GM12878 (cell line): ENCODE measurements at regions not wholly inside any gene's neighbourhood (a gene's known extent, or its start where the extent isn't known, plus 50 kb on each side); places are given as distances from the start of the nearest gene placed in this dataset.

Experiments used
- ATAC-seq: fragments of 200-7000 bp; cut with Tn5 transposase; 3 replicates; pipeline ENCODE4 v1.9.1; 2020; ENCODE audit warnings: mild to moderate bottlenecking, moderate library complexity
- BruUV-seq: library from RNA; stranded (reverse); fragments of 400-500 nt; replicated peaks from 2 replicates; lab custom pipeline; 2021; lab: Mats Ljungman, UMichigan
- CTCF ChIA-PET: fragments of 300-600 bp; sonication (Branson Sonifier 250); formaldehyde crosslinking; extraction: SDS; loops from one replicate; lab custom pipeline; 2021; ENCODE audit warnings: inconsistent platforms; lab: Yijun Ruan, JAX
- POLR2A ChIA-PET: fragments of 350-600 bp; formaldehyde crosslinking; extraction: SDS; loops from one replicate; lab custom pipeline; 2021; ENCODE audit warnings: inconsistent platforms; lab: Charles Lee
- RAD21 ChIA-PET: fragments of 300-600 bp; sonication (Branson Sonifier 250); formaldehyde crosslinking; loops from one replicate; lab custom pipeline; 2023; ENCODE audit warnings: antibody characterized with exemption; ENCODE audit not compliant: unreplicated experiment; lab: Charles Lee
- SMC1A ChIA-PET: fragments of 300-600 bp; sonication (Branson Sonifier 250); formaldehyde crosslinking; loops from one replicate; lab custom pipeline; 2023; ENCODE audit not compliant: unreplicated experiment, uncharacterized antibody; lab: Charles Lee
- DNase-seq: peaks from one replicate; pipeline ENCODE4 v3.0.0-alpha.2; 2011; ENCODE audit warnings: low read depth, low spot score
- FAIRE-seq: peaks from 3 replicates; lab custom pipeline; 2011; peaks lifted over from hg19 to GRCh38; lab: Jason Lieb, UNC
- H2AFZ ChIP-seq: 2 replicates; pipeline ENCODE4 v1.6.0; 2011; ENCODE audit warnings: low read depth, low read length, control low read depth; ENCODE audit not compliant: control insufficient read depth
- H3K27ac ChIP-seq: 2 replicates; pipeline ENCODE4 v1.5.1; 2011; ENCODE audit warnings: control low read depth; ENCODE audit not compliant: control insufficient read depth, insufficient read depth
- H3K27me3 ChIP-seq, 2 experiments: replicated peaks in 1 of 2; 2 replicates each; pipeline versions ENCODE4 v1.6.0 to v1.6.1; 2011; ENCODE audit warnings: low read length in 1 of 2; ENCODE audit not compliant: control insufficient read depth in 2 of 2, insufficient read depth in 2 of 2
- H3K36me3 ChIP-seq, 2 experiments: 2 replicates each; pipeline ENCODE4 v1.5.1; 2011; ENCODE audit warnings: low read length in 1 of 2; ENCODE audit not compliant: control insufficient read depth in 2 of 2, insufficient read depth in 2 of 2
- H3K4me1 ChIP-seq: 2 replicates; pipeline ENCODE4 v1.6.1; 2011; ENCODE audit warnings: mild to moderate bottlenecking, low read length, moderate library complexity, mixed read lengths; ENCODE audit not compliant: control insufficient read depth, insufficient read depth
- H3K4me2 ChIP-seq: 2 replicates; pipeline ENCODE4 v1.6.0; 2011; ENCODE audit warnings: control low read depth; ENCODE audit not compliant: control insufficient read depth, insufficient read depth
- H3K4me3 ChIP-seq: fragments of 200-600 bp; sonication (generic); 2 replicates; pipeline ENCODE4 v1.5.1; 2016
- H3K79me2 ChIP-seq: 2 replicates; pipeline ENCODE4 v1.6.0; 2011; ENCODE audit warnings: low read length; ENCODE audit not compliant: control insufficient read depth, insufficient read depth
- H3K9ac ChIP-seq: 2 replicates; pipeline ENCODE4 v1.8.0; 2011; ENCODE audit warnings: low read length, control low read depth, mixed read lengths; ENCODE audit not compliant: control insufficient read depth, insufficient read depth
- H3K9me3 ChIP-seq: replicated peaks from 3 replicates; pipeline ENCODE4 v1.5.1; 2011; ENCODE audit warnings: mild to moderate bottlenecking, low read length; ENCODE audit not compliant: control insufficient read depth, insufficient read depth
- H4K20me1 ChIP-seq: 2 replicates; pipeline ENCODE4 v1.6.0; 2011; ENCODE audit not compliant: control insufficient read depth, insufficient read depth
- ASH2L ChIP-seq: fragments of 300-600, 200-600 bp; sonication (generic); IDR thresholded peaks from 2 replicates; pipeline ENCODE4 v1.6.1; 2017; ENCODE audit warnings: low read depth, mild to moderate bottlenecking, borderline replicate concordance
- BCL11A ChIP-seq: IDR thresholded peaks from 2 replicates; pipeline ENCODE4 v1.6.1; 2011; ENCODE audit warnings: low read depth, low read length
- CBX3 ChIP-seq: fragments of 200-600 bp; sonication (generic); IDR thresholded peaks from 2 replicates; pipeline ENCODE4 v1.6.1; 2016; ENCODE audit warnings: low read depth, borderline replicate concordance
- CHD4 ChIP-seq: fragments of 200-600 bp; sonication (generic); IDR thresholded peaks from 2 replicates; pipeline ENCODE4 v1.6.1; 2016; ENCODE audit warnings: mild to moderate bottlenecking
- E2F4 ChIP-seq: IDR thresholded peaks from 2 replicates; pipeline ENCODE4 v1.6.1; 2012; ENCODE audit warnings: low read depth, low read length, improper control_type of control experiment
- EZH2 ChIP-seq: IDR thresholded peaks from 2 replicates; pipeline ENCODE4 v1.6.1; 2012; ENCODE audit warnings: low read depth, mild to moderate bottlenecking, control low read depth, inconsistent platforms, low read length, borderline replicate concordance; ENCODE audit not compliant: control insufficient read depth
- FOXM1 ChIP-seq: IDR thresholded peaks from 2 replicates; pipeline ENCODE4 v1.6.1; 2012; ENCODE audit warnings: low read depth, mild to moderate bottlenecking, inconsistent platforms, low read length, moderate library complexity
- HDAC6 ChIP-seq: fragments of 200-600 bp; sonication (generic); IDR thresholded peaks from one replicate; pipeline ENCODE4 v1.8.0; 2017; ENCODE audit warnings: antibody characterized with exemption; ENCODE audit not compliant: unreplicated experiment
- NRF1 ChIP-seq: conservative IDR thresholded peaks from 2 replicates; pipeline ENCODE4 v1.6.1; 2011; ENCODE audit warnings: mild to moderate bottlenecking, low read depth, low read length, improper control_type of control experiment
- POLR2AphosphoS2 ChIP-seq: IDR thresholded peaks from 2 replicates; pipeline ENCODE4 v1.6.1; 2011; ENCODE audit warnings: low read depth, mild to moderate bottlenecking, low read length, improper control_type of control experiment, moderate library complexity
- POU2F2 ChIP-seq: IDR thresholded peaks from 3 replicates; pipeline ENCODE4 v1.6.1; 2011; ENCODE audit warnings: low read depth, mild to moderate bottlenecking, low read length, borderline replicate concordance
- RUNX3 ChIP-seq: IDR thresholded peaks from 2 replicates; pipeline ENCODE4 v1.6.1; 2012; ENCODE audit warnings: low read length, inconsistent platforms
- SIN3A ChIP-seq: IDR thresholded peaks from 2 replicates; pipeline ENCODE4 v1.6.1; 2012; ENCODE audit warnings: low read depth, low read length, improper control_type of control experiment
- SKIL ChIP-seq: fragments of 450-650 bp; IDR thresholded peaks from 2 replicates; pipeline ENCODE4 v1.6.1; 2017; ENCODE audit warnings: mild to moderate bottlenecking, low read depth, inconsistent platforms; ENCODE audit not compliant: poor library complexity, severe bottlenecking
- STAT3 ChIP-seq: IDR thresholded peaks from 2 replicates; pipeline ENCODE4 v1.6.1; 2011; ENCODE audit warnings: low read depth, low read length, improper control_type of control experiment
- ZBTB33 ChIP-seq: fragments of 450-650 bp; IDR thresholded peaks from 2 replicates; pipeline ENCODE4 v1.6.1; 2017; ENCODE audit warnings: mild to moderate bottlenecking
- ZNF687 ChIP-seq: fragments of 450-650 bp; IDR thresholded peaks from 2 replicates; pipeline ENCODE4 v1.6.1; 2017; ENCODE audit warnings: mild to moderate bottlenecking, moderate library complexity
- WGBS: methylation state at CpG from one replicate; pipeline ENCODE4 v1.1.6; 2016; ENCODE audit warnings: low lambda C conversion rate; ENCODE audit not compliant: insufficient replicate concordance, insufficient coverage; ENCODE audit errors: missing lambda C conversion rate; 5-methylcytosine and 5-hydroxymethylcytosine counted together
- in situ Hi-C: fragments of 300-500 bp; cut with MboI; formaldehyde crosslinking; loops from 9 replicates; pipeline ENCODE4 v1.14.3; 2018; ENCODE audit warnings: mixed read lengths
- intact Hi-C: fragments of 100-400 bp; cut with micrococcal nuclease; formaldehyde crosslinking; loops from one replicate; pipeline ENCODE4 v1.14.2; 2022; ENCODE audit not compliant: unreplicated experiment

GRCh38 chr5:104914536-104915070 lies 1352.0 kb upstream of the NUDT12 start:
- Histone ChIP-seq H3K4me2 (no peak overlapping the region), H2AFZ (no peak overlapping the region), H3K9ac (no peak overlapping the region), H4K20me1 (no peaks in the 10 kb centered on the region), H3K4me1 (no peaks in the 10 kb centered on the region), H3K79me2 (no peaks in the 10 kb centered on the region), H3K27ac (no peak overlapping the region), H3K9me3 (no peaks in the 10 kb centered on the region), H3K27me3 (no peaks in the 10 kb centered on the region), H3K36me3 (no peaks in the 10 kb centered on the region), H3K4me3 (no peak overlapping the region)
- CTCF ChIA-PET, result no interaction called here
- intact Hi-C loops, result no loop called here
- RAD21 ChIA-PET, result no interaction called here
- in situ Hi-C loops, result no loop called here
- 4% methylated on average over 2 of the region's 2 CpGs for WGBS
- POLR2A ChIA-PET, result no interaction called here
- SMC1A ChIA-PET, result no interaction called here
- no TSS peak for BruUV-seq
- no peak for DNase-seq
- no peak for FAIRE-seq
- ATAC-seq, result no peak
- TF ChIP-seq ZBTB33, result no peak
- TF ChIP-seq STAT3, result no peak
- no peak for TF ChIP-seq RUNX3
- no peak for TF ChIP-seq HDAC6
- no peak for TF ChIP-seq SKIL
- TF ChIP-seq CHD4, result no peak
- TF ChIP-seq ASH2L, result no peak
- no peak for TF ChIP-seq ZNF687
- no peak for TF ChIP-seq CBX3
- TF ChIP-seq POU2F2, result no peak
- no peak for TF ChIP-seq NRF1
- TF ChIP-seq SIN3A, result no peak
- no peak for TF ChIP-seq E2F4
- TF ChIP-seq FOXM1, result no peak
- TF ChIP-seq BCL11A, result no peak
- no peak for TF ChIP-seq EZH2
- TF ChIP-seq POLR2AphosphoS2, result no peak
